ENCODE measurements at regions not wholly inside any gene's neighbourhood (a gene's known extent, or its start where the extent isn't known, plus 50 kb on each side); places are given as distances from the start of the nearest gene placed in this dataset.

GRCh38 chr5:133854554-133854953 is 113.9 kb downstream of the C5orf15 start:
- no peak for DNase-seq (ENCODE audit: low read depth)

GRCh38 chr5:133853646-133854365 is 114.6 kb downstream of the C5orf15 start:
- DNase-seq (ENCODE audit: low read depth) = no peak

- no peak for DNase-seq (ENCODE audit: low read depth)
These were observed 116.9 kb downstream of the C5orf15 start for GRCh38 chr5:133851521-133851920.

- DNase-seq (ENCODE audit: low read depth) = no peak
These were observed 117.6 kb downstream of the C5orf15 start for GRCh38 chr5:133850811-133851210.

GRCh38 chr5:133849116-133849515 is 119.3 kb downstream of the C5orf15 start:
- DNase-seq (ENCODE audit: low read depth) = no peak

GRCh38 chr5:133848341-133848811 is 120.0 kb downstream of the C5orf15 start:
- DNase-seq (ENCODE audit: low read depth) = no peak

- DNase-seq (ENCODE audit: low read depth) = no peak
These were observed 120.5 kb downstream of the C5orf15 start for GRCh38 chr5:133847886-133848285.

- DNase-seq (ENCODE audit: low read depth) = no peak
These were observed 121.1 kb downstream of the C5orf15 start for GRCh38 chr5:133847301-133847700.

GRCh38 chr5:133846478-133847226 is 121.8 kb downstream of the C5orf15 start:
- DNase-seq (ENCODE audit: low read depth) = no peak

- no peak for DNase-seq (ENCODE audit: low read depth)
These were observed 123.2 kb downstream of the C5orf15 start for GRCh38 chr5:133845271-133845670.

- no peak for DNase-seq (ENCODE audit: low read depth)
These were observed 123.6 kb downstream of the C5orf15 start for GRCh38 chr5:133844836-133845235.

- no peak for DNase-seq (ENCODE audit: low read depth)
These were observed 124.5 kb downstream of the C5orf15 start for GRCh38 chr5:133843911-133844310.

GRCh38 chr5:133842846-133843611 is 125.4 kb downstream of the C5orf15 start:
- DNase-seq (ENCODE audit: low read depth) = no peak

- no peak for DNase-seq (ENCODE audit: low read depth)
These were observed 126.3 kb downstream of the C5orf15 start for GRCh38 chr5:133841831-133842750.

GRCh38 chr5:133840168-133840567 is 128.3 kb downstream of the C5orf15 start:
- no peak for DNase-seq (ENCODE audit: low read depth)

- no peak for DNase-seq (ENCODE audit: low read depth)
These were observed 128.7 kb downstream of the C5orf15 start for GRCh38 chr5:133839721-133840120.

GRCh38 chr5:133839090-133839489 is 129.3 kb downstream of the C5orf15 start:
- no peak for DNase-seq (ENCODE audit: low read depth)

- no peak for DNase-seq (ENCODE audit: low read depth)
These were observed 130.1 kb downstream of the C5orf15 start for GRCh38 chr5:133838286-133838685.

GRCh38 chr5:133831491-133832224 is 136.8 kb downstream of the C5orf15 start:
- DNase-seq (ENCODE audit: low read depth) = no peak

GRCh38 chr5:133830911-133831310 is 137.5 kb downstream of the C5orf15 start:
- no peak for DNase-seq (ENCODE audit: low read depth)

- no peak for DNase-seq (ENCODE audit: low read depth)
These were observed 138.1 kb downstream of the C5orf15 start for GRCh38 chr5:133830281-133830680.

Measured in amniotic epithelial cell (primary cell).